Lower leg skin (tissue), 3 donors: ENCODE measurements at regions not wholly inside any gene's neighbourhood (a gene's known extent, or its start where the extent isn't known, plus 50 kb on each side); places are given as distances from the start of the nearest gene placed in this dataset.
"Not testable (repeated sequence)": the region's sequence is repeated elsewhere in the genome, so short reads cannot be mapped to it uniquely, and the experiment has no call there.

ENCODE experiments used
- CTCF ChIP-seq, 3 donors: fragments of 450-650 bp; IDR thresholded peaks; one replicate each; pipeline ENCODE4 v1.5.1; 2016; ENCODE audit warnings: antibody characterized with exemption in 3 of 3, mild to moderate bottlenecking in 3 of 3, moderate library complexity in 2 of 3
- POLR2A ChIP-seq, 2 donors: fragments of 450-650 bp; IDR thresholded peaks; one replicate each; pipeline ENCODE4 v1.6.1; 2016 to 2017; ENCODE audit warnings: antibody characterized with exemption in 2 of 2, mild to moderate bottlenecking in 1 of 2, moderate library complexity in 1 of 2

- TF ChIP-seq CTCF, POLR2A (IDR thresholded peaks at IDR 0.05): not testable (repeated sequence)
Measured at GRCh38 chrX:134071899-134072298, 86.5 kb upstream of the GPC3 start.
